GM21447 (cell line): ENCODE measurements at regions not wholly inside any gene's neighbourhood (a gene's known extent, or its start where the extent isn't known, plus 50 kb on each side); places are given as distances from the start of the nearest gene placed in this dataset.

Experiments
- ATAC-seq: cut with Tn5 transposase; IDR thresholded peaks from one replicate; pipeline ENCODE4 v1.9.1; 2021; ENCODE audit not compliant: unreplicated experiment

GRCh38 chr12:87795555-87795954 is 233.6 kb downstream of the C12orf50 start:
- ATAC-seq = no peak

- no peak for ATAC-seq
These were observed 234.3 kb downstream of the C12orf50 start for GRCh38 chr12:87794854-87795253.

- no peak for ATAC-seq
These were observed 236.1 kb downstream of the C12orf50 start for GRCh38 chr12:87793131-87793530.

GRCh38 chr12:87784350-87784749 is 244.9 kb downstream of the C12orf50 start:
- ATAC-seq = no peak

GRCh38 chr12:87783467-87783866 is 245.7 kb downstream of the C12orf50 start:
- no peak for ATAC-seq

- no peak for ATAC-seq
These were observed 246.4 kb downstream of the C12orf50 start for GRCh38 chr12:87782838-87783237.

- no peak for ATAC-seq
These were observed 249.2 kb downstream of the C12orf50 start for GRCh38 chr12:87779858-87780498.

- ATAC-seq = no peak
These were observed 250.2 kb downstream of the C12orf50 start for GRCh38 chr12:87779016-87779415.

- ATAC-seq = no peak
These were observed 251.1 kb downstream of the C12orf50 start for GRCh38 chr12:87778065-87778464.

- ATAC-seq = no peak
These were observed 253.4 kb downstream of the C12orf50 start for GRCh38 chr12:87775784-87776183.

- no peak for ATAC-seq
These were observed 254.2 kb downstream of the C12orf50 start for GRCh38 chr12:87775051-87775450.

GRCh38 chr12:87772401-87772800 is 256.8 kb downstream of the C12orf50 start:
- no peak for ATAC-seq

- no peak for ATAC-seq
These were observed 260.5 kb downstream of the C12orf50 start for GRCh38 chr12:87768501-87769287.

GRCh38 chr12:87766044-87766443 is 263.2 kb downstream of the C12orf50 start:
- no peak for ATAC-seq

GRCh38 chr12:87760943-87761342 is 268.3 kb downstream of the C12orf50 start:
- no peak for ATAC-seq

- ATAC-seq = no peak
These were observed 270.9 kb downstream of the C12orf50 start for GRCh38 chr12:87758271-87758670.

- no peak for ATAC-seq
These were observed 272.5 kb downstream of the C12orf50 start for GRCh38 chr12:87756721-87757120.

GRCh38 chr12:87756111-87756510 is 273.1 kb downstream of the C12orf50 start:
- no peak for ATAC-seq

GRCh38 chr12:87728931-87729593 is 300.1 kb downstream of the C12orf50 start:
- no peak for ATAC-seq

- ATAC-seq = no peak
These were observed 308.2 kb downstream of the C12orf50 start for GRCh38 chr12:87720967-87721366.

- ATAC-seq = no peak
These were observed 324.8 kb downstream of the C12orf50 start for GRCh38 chr12:87704374-87704773.

GRCh38 chr12:87690236-87690810 is 338.9 kb downstream of the C12orf50 start:
- no peak for ATAC-seq
